Neural crest cell (in vitro differentiated cells): ENCODE measurements at regions not wholly inside any gene's neighbourhood (a gene's known extent, or its start where the extent isn't known, plus 50 kb on each side); places are given as distances from the start of the nearest gene placed in this dataset.

Experiments used
- DNase-seq: peaks from one replicate; pipeline ENCODE4 v3.0.0; 2021; ENCODE audit warnings: low read depth, mixed read lengths, low spot score
- H3K27ac Mint-ChIP-seq: one replicate; pipeline ENCODE4 v1.8.0; 2021; ENCODE audit warnings: mild to moderate bottlenecking, mixed read lengths; ENCODE audit not compliant: unreplicated experiment
- H3K27me3 Mint-ChIP-seq: 2 replicates; pipeline ENCODE4 v1.8.0; 2021; ENCODE audit warnings: low read depth, mild to moderate bottlenecking, mixed read lengths
- H3K36me3 Mint-ChIP-seq: 2 replicates; pipeline ENCODE4 v1.8.0; 2021; ENCODE audit warnings: low read depth, mild to moderate bottlenecking, mixed read lengths
- H3K4me1 Mint-ChIP-seq: 2 replicates; pipeline ENCODE4 v1.8.0; 2021; ENCODE audit warnings: mixed read lengths
- H3K4me3 Mint-ChIP-seq: one replicate; pipeline ENCODE4 v1.8.0; 2021; ENCODE audit warnings: mild to moderate bottlenecking, mixed read lengths
- H3K9me3 Mint-ChIP-seq: 2 replicates; pipeline ENCODE4 v1.8.0; 2021; ENCODE audit warnings: mixed read lengths
- TF ChIP-seq, protein P1 (sequence below): fragments of 200-600 bp; sonication (generic); conservative IDR thresholded peaks from 2 replicates; pipeline ENCODE4 v1.5.0; 2021; ENCODE audit warnings: antibody characterized with exemption, mild to moderate bottlenecking

DNA sequence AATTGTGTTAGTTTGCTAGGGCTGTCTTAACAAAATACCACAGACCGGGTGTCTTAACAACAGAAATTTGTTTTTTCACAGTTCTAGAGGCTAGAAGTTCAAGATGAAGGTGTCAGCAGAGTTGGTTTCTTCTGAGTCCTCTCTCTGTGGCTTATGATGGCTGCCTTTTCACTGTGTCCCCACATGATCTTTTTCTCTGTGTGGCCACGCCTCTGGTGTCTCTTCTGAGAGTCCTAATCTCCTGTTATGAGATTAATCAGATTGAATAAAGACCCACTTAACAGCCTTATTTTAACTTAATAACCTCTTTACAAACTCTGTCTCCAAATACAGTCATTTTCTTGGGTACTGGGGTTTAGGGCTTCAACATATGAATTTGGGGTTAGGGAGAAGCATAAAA, 561.1 kb downstream of the NR2F1-AS1 start:
- H3K9me3 Mint-ChIP-seq = peaks cover 4% of the 10 kb centered on the region
- DNase-seq = no peak
- no peak overlapping the region for H3K4me3 Mint-ChIP-seq
- H3K27ac Mint-ChIP-seq = no peak overlapping the region
- H3K4me1 Mint-ChIP-seq = peaks cover 35% of the 10 kb centered on the region
- TF ChIP-seq, protein P1, sequence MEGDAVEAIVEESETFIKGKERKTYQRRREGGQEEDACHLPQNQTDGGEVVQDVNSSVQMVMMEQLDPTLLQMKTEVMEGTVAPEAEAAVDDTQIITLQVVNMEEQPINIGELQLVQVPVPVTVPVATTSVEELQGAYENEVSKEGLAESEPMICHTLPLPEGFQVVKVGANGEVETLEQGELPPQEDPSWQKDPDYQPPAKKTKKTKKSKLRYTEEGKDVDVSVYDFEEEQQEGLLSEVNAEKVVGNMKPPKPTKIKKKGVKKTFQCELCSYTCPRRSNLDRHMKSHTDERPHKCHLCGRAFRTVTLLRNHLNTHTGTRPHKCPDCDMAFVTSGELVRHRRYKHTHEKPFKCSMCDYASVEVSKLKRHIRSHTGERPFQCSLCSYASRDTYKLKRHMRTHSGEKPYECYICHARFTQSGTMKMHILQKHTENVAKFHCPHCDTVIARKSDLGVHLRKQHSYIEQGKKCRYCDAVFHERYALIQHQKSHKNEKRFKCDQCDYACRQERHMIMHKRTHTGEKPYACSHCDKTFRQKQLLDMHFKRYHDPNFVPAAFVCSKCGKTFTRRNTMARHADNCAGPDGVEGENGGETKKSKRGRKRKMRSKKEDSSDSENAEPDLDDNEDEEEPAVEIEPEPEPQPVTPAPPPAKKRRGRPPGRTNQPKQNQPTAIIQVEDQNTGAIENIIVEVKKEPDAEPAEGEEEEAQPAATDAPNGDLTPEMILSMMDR = no peak
- H3K36me3 Mint-ChIP-seq = no peaks in the 10 kb centered on the region
- H3K27me3 Mint-ChIP-seq = no peaks in the 10 kb centered on the region

DNA sequence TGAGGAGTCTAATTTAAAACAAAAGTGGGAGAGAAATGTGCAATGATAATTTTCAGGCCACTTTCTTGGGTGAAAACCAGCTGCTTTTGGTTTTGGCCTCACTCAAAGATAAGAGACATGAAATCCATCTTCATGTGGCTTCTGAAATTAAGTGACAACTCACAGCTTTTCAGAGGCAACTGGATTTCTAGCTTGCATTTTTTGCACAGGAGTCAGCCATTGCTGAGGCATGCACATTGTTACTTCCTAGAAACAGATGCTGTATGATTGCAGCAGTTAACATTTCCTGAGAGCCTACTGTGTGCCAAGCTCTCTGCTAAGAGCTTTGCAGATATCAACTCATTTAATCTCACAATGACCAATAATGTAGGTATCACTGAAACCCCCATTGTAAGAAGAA, 562.6 kb downstream of the NR2F1-AS1 start:
- peaks cover 37% of the 10 kb centered on the region for H3K4me1 Mint-ChIP-seq
- peaks cover 7% of the 10 kb centered on the region for H3K9me3 Mint-ChIP-seq
- H3K36me3 Mint-ChIP-seq = no peaks in the 10 kb centered on the region
- no peaks in the 10 kb centered on the region for H3K27me3 Mint-ChIP-seq
- no peak overlapping the region for H3K4me3 Mint-ChIP-seq
- H3K27ac Mint-ChIP-seq = peak overlapping the region; percentile 73
- TF ChIP-seq, protein P1 = no peak
- no peak for DNase-seq

DNA sequence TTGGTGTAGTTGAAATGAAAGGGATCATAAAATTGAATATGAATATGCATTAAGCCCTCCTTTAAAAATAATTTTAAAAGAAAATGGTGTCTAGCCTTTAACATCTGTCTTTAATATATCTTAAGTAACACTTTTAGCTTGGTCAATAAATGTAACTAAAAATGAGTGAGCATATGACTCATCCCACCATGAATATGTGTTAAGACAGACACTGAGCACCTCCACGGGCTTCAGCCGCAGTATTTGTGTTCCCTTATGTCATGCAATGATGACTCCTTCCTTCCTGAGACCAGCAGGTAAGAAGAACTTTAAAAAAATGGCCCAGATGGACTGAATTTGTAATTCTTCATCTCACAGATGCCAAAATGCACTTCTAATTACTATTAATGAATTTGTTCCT, 563.2 kb downstream of the NR2F1-AS1 start:
- peaks cover 32% of the 10 kb centered on the region for H3K4me1 Mint-ChIP-seq
- peaks cover 3% of the 10 kb centered on the region for H3K9me3 Mint-ChIP-seq
- H3K36me3 Mint-ChIP-seq = no peaks in the 10 kb centered on the region
- no peak for DNase-seq
- H3K4me3 Mint-ChIP-seq = no peak overlapping the region
- TF ChIP-seq, protein P1 = no peak
- H3K27me3 Mint-ChIP-seq = no peaks in the 10 kb centered on the region
- H3K27ac Mint-ChIP-seq = no peak overlapping the region

DNA sequence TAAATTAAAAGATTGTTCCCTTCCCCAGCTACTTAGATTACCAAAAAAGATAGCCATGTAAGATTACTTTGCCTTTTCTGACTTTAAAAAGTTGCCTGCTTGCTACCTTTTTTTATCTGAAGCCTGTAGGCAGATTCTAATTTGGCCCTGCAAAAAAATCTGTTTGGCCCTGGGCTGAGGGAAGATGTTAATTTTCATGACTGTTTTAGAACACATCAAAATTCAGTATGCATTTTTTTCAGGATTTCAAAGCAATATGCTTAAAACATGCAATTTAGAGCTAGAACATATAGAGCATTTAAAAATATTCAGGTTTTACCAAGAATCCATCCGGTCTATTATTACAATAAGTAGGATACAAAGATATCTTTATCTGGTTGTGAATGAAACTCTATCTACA, 563.6 kb downstream of the NR2F1-AS1 start:
- Mint-ChIP-seq H3K4me3 (no peak overlapping the region), H3K27ac (no peak overlapping the region), H3K27me3 (no peaks in the 10 kb centered on the region), H3K36me3 (no peaks in the 10 kb centered on the region), H3K9me3 (peaks cover 3% of the 10 kb centered on the region), H3K4me1 (peaks cover 27% of the 10 kb centered on the region)
- no peak for DNase-seq
- TF ChIP-seq, protein P1 = no peak

DNA sequence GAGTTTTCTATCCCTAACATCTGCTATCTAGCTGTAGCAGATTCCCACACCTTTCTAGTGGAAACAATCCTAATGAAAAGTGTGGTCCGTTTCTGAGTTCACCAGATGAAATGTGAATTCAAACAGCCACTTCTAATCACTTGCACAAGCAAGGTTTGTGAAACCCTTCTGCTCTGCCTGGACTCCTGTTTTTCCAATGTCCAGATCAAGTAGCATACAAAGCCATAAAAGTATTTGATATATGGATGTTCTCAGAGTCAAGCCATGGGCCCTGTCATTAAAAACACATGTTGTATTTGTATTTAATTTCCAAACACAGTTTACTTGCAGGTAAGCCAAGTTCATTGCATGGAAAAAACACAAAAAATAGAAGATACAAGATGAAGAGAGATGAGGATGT, 570.4 kb downstream of the NR2F1-AS1 start:
- Mint-ChIP-seq H3K27me3 (no peaks in the 10 kb centered on the region), H3K9me3 (peaks cover 10% of the 10 kb centered on the region), H3K4me3 (no peak overlapping the region), H3K4me1 (peaks cover 4% of the 10 kb centered on the region), H3K27ac (no peak overlapping the region), H3K36me3 (peaks cover 2% of the 10 kb centered on the region)
- no peak for DNase-seq
- TF ChIP-seq, protein P1 = no peak

DNA sequence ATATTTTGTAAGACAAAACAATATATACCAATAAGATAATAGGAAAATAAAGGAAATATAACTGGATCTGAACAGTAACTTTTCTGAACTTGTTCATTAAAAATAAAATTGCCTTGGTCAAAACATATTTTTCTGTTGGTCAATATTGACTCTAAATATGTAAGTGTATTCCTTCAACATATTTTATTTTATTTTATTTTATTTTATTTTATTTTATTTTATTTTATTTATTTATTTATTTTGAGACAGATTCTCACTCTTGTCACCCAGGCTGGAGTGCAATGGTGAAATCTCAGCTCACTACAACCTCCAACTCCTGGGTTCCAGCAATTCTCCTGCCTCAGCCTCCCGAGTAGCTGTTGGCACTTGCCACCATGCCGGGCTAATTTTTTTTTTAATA, 571.0 kb downstream of the NR2F1-AS1 start:
- H3K4me1 Mint-ChIP-seq = peaks cover 4% of the 10 kb centered on the region
- H3K27me3 Mint-ChIP-seq = no peaks in the 10 kb centered on the region
- H3K27ac Mint-ChIP-seq = no peak overlapping the region
- no peak overlapping the region for H3K4me3 Mint-ChIP-seq
- peaks cover 10% of the 10 kb centered on the region for H3K9me3 Mint-ChIP-seq
- TF ChIP-seq, protein P1 = no peak
- DNase-seq = no peak
- H3K36me3 Mint-ChIP-seq = peaks cover 2% of the 10 kb centered on the region
